Loucy (cell line): ENCODE measurements at regions not wholly inside any gene's neighbourhood (a gene's known extent, or its start where the extent isn't known, plus 50 kb on each side); places are given as distances from the start of the nearest gene placed in this dataset.

Experiments used
- H2AFZ ChIP-seq: fragments of 200-600 bp; sonication (generic); 2 replicates; pipeline ENCODE4 v1.6.0; 2016; ENCODE audit warnings: antibody characterized with exemption, mild to moderate bottlenecking, low read length, moderate library complexity
- H3F3A ChIP-seq: fragments of 200-600 bp; 2 replicates; pipeline ENCODE4 v1.6.0; 2016; ENCODE audit warnings: antibody characterized with exemption, low read depth, mild to moderate bottlenecking
- H3K27me3 ChIP-seq: fragments of 200-600 bp; sonication (generic); 2 replicates; pipeline ENCODE4 v1.6.1; 2014; ENCODE audit warnings: low read length, mild to moderate bottlenecking; ENCODE audit not compliant: insufficient read depth, poor library complexity, severe bottlenecking
- H3K36me3 ChIP-seq: fragments of 200-600 bp; sonication (generic); 2 replicates; pipeline ENCODE4 v1.6.1; 2016; ENCODE audit warnings: low read length; ENCODE audit not compliant: insufficient read depth
- H3K4me1 ChIP-seq: fragments of 200-600 bp; sonication (generic); 2 replicates; pipeline ENCODE4 v1.5.1; 2014; ENCODE audit warnings: low read length, mild to moderate bottlenecking; ENCODE audit not compliant: insufficient read depth, poor library complexity, severe bottlenecking
- H3K4me2 ChIP-seq: fragments of 200-600 bp; sonication (generic); 2 replicates; pipeline ENCODE4 v1.6.0; 2014; ENCODE audit warnings: antibody characterized with exemption, low read length, low read depth, mild to moderate bottlenecking; ENCODE audit not compliant: poor library complexity, severe bottlenecking
- H3K4me3 ChIP-seq: fragments of 200-600 bp; sonication (generic); 2 replicates; pipeline ENCODE4 v1.5.1; 2014; ENCODE audit warnings: low read length, mild to moderate bottlenecking, mixed read lengths; ENCODE audit not compliant: poor library complexity, severe bottlenecking
- H3K79me2 ChIP-seq: fragments of 200-600 bp; sonication (generic); 2 replicates; pipeline ENCODE4 v1.6.1; 2014; ENCODE audit warnings: low read length; ENCODE audit not compliant: insufficient read depth
- H3K9ac ChIP-seq: fragments of 200-600 bp; sonication (generic); 2 replicates; pipeline ENCODE4 v1.6.0; 2014; ENCODE audit warnings: mild to moderate bottlenecking, low read depth, low read length, moderate library complexity; ENCODE audit not compliant: poor library complexity, severe bottlenecking
- H3K9me2 ChIP-seq: fragments of 200-600 bp; sonication (generic); replicated peaks from 2 replicates; pipeline ENCODE4 v1.6.1; 2016; ENCODE audit warnings: low read depth, low read length, mixed read lengths
- H3K9me3 ChIP-seq: fragments of 200-600 bp; sonication (generic); 2 replicates; pipeline ENCODE4 v1.6.1; 2014; ENCODE audit warnings: mild to moderate bottlenecking, antibody characterized with exemption, low read length, low read depth; ENCODE audit not compliant: insufficient read depth
- H4K20me1 ChIP-seq: fragments of 200-600 bp; sonication (generic); 2 replicates; pipeline ENCODE4 v1.6.0; 2014; ENCODE audit warnings: antibody characterized with exemption, low read length, mild to moderate bottlenecking; ENCODE audit not compliant: insufficient read depth, poor library complexity, severe bottlenecking
- EZH2phosphoT487 ChIP-seq: fragments of 200-600 bp; IDR thresholded peaks from 2 replicates; pipeline ENCODE4 v1.6.1; 2018; ENCODE audit warnings: antibody characterized with exemption, mild to moderate bottlenecking, moderate library complexity, borderline replicate concordance
- TF ChIP-seq, protein P1 (sequence below): fragments of 200-600 bp; sonication (generic); conservative IDR thresholded peaks from 2 replicates; pipeline ENCODE4 v1.5.1; 2014; ENCODE audit warnings: mild to moderate bottlenecking, antibody characterized with exemption, low read length

DNA sequence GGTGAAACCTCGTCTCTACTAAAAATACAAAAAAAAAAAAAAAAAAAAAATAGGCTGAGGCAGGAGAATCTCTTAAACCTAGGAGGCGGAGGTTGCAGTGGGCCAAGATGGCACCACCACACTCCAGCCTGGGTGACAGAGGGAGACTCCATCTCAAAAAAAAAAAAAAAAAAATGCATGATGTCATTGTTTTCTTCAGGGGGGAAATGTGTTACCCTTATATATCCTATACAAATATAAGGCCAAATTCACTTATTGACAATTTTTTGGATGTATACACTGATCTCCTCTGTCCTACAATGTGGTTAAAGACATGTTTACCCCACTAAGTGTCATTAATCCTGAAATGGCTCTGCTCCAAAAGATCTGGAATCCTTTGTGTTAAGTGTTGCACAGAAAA lies 73.1 kb downstream of the TPBG start:
- H4K20me1 ChIP-seq, result no peaks in the 10 kb centered on the region
- no peak overlapping the region for H3K9ac ChIP-seq
- H3F3A ChIP-seq, result no peaks in the 10 kb centered on the region
- TF ChIP-seq, protein P1, sequence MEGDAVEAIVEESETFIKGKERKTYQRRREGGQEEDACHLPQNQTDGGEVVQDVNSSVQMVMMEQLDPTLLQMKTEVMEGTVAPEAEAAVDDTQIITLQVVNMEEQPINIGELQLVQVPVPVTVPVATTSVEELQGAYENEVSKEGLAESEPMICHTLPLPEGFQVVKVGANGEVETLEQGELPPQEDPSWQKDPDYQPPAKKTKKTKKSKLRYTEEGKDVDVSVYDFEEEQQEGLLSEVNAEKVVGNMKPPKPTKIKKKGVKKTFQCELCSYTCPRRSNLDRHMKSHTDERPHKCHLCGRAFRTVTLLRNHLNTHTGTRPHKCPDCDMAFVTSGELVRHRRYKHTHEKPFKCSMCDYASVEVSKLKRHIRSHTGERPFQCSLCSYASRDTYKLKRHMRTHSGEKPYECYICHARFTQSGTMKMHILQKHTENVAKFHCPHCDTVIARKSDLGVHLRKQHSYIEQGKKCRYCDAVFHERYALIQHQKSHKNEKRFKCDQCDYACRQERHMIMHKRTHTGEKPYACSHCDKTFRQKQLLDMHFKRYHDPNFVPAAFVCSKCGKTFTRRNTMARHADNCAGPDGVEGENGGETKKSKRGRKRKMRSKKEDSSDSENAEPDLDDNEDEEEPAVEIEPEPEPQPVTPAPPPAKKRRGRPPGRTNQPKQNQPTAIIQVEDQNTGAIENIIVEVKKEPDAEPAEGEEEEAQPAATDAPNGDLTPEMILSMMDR, result no peak
- no peak for TF ChIP-seq EZH2phosphoT487
- no peak overlapping the region for H2AFZ ChIP-seq
- no peaks in the 10 kb centered on the region for H3K9me3 ChIP-seq
- H3K9me2 ChIP-seq, result no peaks in the 10 kb centered on the region
- no peak overlapping the region for H3K4me3 ChIP-seq
- no peaks in the 10 kb centered on the region for H3K27me3 ChIP-seq
- no peaks in the 10 kb centered on the region for H3K79me2 ChIP-seq
- H3K36me3 ChIP-seq, result no peaks in the 10 kb centered on the region
- H3K4me2 ChIP-seq, result no peak overlapping the region
- no peaks in the 10 kb centered on the region for H3K4me1 ChIP-seq

DNA sequence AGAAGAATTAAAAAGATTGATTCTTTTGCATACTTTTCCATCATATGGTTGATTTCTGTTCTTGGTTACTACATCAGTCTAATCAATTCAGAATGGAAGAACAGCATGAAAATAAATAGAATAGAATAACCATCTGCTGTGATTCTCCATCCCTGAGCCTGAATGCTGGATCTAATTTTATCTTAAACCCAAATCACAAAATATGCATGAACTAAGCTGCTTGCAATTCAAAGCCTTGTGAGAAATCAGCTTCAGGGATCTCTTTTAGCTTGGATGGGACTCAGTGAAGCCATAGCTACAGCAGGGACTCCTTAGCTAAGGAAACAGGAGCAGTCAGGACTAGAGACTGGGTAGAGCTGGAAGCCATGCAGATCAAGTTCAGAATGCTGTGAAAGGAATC lies 74.1 kb downstream of the TPBG start:
- no peaks in the 10 kb centered on the region for H3K79me2 ChIP-seq
- H3K27me3 ChIP-seq, result no peaks in the 10 kb centered on the region
- H3K9ac ChIP-seq, result no peak overlapping the region
- no peaks in the 10 kb centered on the region for H3F3A ChIP-seq
- H3K36me3 ChIP-seq, result no peaks in the 10 kb centered on the region
- H3K9me3 ChIP-seq, result no peaks in the 10 kb centered on the region
- H2AFZ ChIP-seq, result no peak overlapping the region
- TF ChIP-seq, protein P1, result no peak
- H3K4me2 ChIP-seq, result no peak overlapping the region
- H3K4me1 ChIP-seq, result no peaks in the 10 kb centered on the region
- no peak overlapping the region for H3K4me3 ChIP-seq
- H3K9me2 ChIP-seq, result no peaks in the 10 kb centered on the region
- H4K20me1 ChIP-seq, result no peaks in the 10 kb centered on the region

DNA sequence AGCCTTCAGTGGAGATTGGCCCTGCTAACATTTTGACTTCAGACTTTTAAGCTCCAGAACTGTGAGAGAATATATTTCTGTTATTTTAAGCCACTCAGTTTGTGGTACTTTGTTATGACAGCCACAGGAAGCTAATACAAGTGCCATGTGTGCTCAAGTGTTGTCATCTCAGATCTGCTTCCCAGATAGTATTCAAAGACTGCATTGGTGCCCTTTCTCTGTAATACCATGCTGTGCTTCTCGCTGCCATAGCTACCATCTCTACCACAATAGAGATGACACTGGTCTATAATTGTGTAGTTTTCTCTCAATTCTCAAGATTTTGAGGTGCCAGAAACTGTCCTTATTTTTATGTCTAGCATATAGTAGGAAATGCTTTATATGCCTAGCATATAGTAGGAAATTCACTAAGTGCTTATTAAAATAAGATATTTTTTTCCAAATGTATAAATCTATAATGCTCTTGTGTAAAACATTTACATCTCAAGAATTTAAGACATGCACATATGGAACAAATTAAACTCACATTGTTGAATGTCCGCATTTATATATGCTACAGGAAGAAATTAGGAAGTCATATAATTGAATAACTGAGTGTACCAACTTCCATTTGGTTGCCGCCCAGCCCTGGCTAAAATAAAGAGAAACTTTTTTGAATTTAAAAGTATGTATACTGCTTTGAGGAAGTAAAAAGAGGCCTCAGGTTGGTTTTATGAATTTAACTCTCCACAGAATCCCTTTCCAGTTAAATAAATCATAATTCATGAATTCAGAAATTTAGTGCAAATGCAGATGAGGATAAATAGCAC lies 77.6 kb downstream of the TPBG start:
- Histone ChIP-seq H3K4me3 (no peak overlapping the region), H4K20me1 (no peaks in the 10 kb centered on the region), H3K79me2 (no peaks in the 10 kb centered on the region), H3K27me3 (no peaks in the 10 kb centered on the region), H3F3A (no peaks in the 10 kb centered on the region), H3K9me2 (no peaks in the 10 kb centered on the region), H2AFZ (no peak overlapping the region), H3K4me1 (no peaks in the 10 kb centered on the region), H3K9me3 (no peaks in the 10 kb centered on the region), H3K9ac (no peak overlapping the region), H3K36me3 (no peaks in the 10 kb centered on the region), H3K4me2 (no peak overlapping the region)
- TF ChIP-seq, protein P1, result no peak
- no peak for TF ChIP-seq EZH2phosphoT487
